H9 (cell line): ENCODE measurements at regions not wholly inside any gene's neighbourhood (a gene's known extent, or its start where the extent isn't known, plus 50 kb on each side); places are given as distances from the start of the nearest gene placed in this dataset.

Source experiments
- DNase-seq: peaks from one replicate; pipeline ENCODE4 v3.0.0-alpha.2; 2017
- H2AFZ ChIP-seq: one replicate; pipeline ENCODE4 v1.6.1; 2013; ENCODE audit warnings: mild to moderate bottlenecking, low read length, control low read depth, moderate library complexity
- H2AK5ac ChIP-seq: 2 replicates; pipeline ENCODE4 v1.6.1; 2013; ENCODE audit warnings: low read length, control low read depth, mixed read lengths; ENCODE audit not compliant: insufficient read length
- H2BK120ac ChIP-seq: one replicate; pipeline ENCODE4 v1.6.1; 2013; ENCODE audit warnings: low read depth, mild to moderate bottlenecking, low read length, control low read depth, inconsistent platforms; ENCODE audit not compliant: poor library complexity, severe bottlenecking
- H2BK12ac ChIP-seq: 2 replicates; pipeline ENCODE4 v1.6.1; 2013; ENCODE audit warnings: low read length, control low read depth, mixed read lengths, low read depth; ENCODE audit not compliant: insufficient read length
- H2BK15ac ChIP-seq: 2 replicates; pipeline ENCODE4 v1.6.1; 2013; ENCODE audit warnings: low read depth, low read length, control low read depth
- H2BK20ac ChIP-seq: one replicate; pipeline ENCODE4 v1.6.1; 2013; ENCODE audit warnings: low read depth, mild to moderate bottlenecking, low read length, control low read depth, inconsistent platforms; ENCODE audit not compliant: poor library complexity, severe bottlenecking
- H2BK5ac ChIP-seq: 2 replicates; pipeline ENCODE4 v1.6.1; 2013; ENCODE audit warnings: low read length, control low read depth, mixed read lengths; ENCODE audit not compliant: insufficient read length
- H3K14ac ChIP-seq: 2 replicates; pipeline ENCODE4 v1.6.1; 2013; ENCODE audit warnings: low read length, control low read depth; ENCODE audit not compliant: insufficient read depth
- H3K18ac ChIP-seq: 2 replicates; pipeline ENCODE4 v1.6.1; 2013; ENCODE audit warnings: low read depth, mild to moderate bottlenecking, mixed read lengths, low read length, control low read depth; ENCODE audit not compliant: insufficient read length
- H3K23ac ChIP-seq: 2 replicates; pipeline ENCODE4 v1.6.1; 2013; ENCODE audit warnings: low read length, control low read depth, mixed read lengths, low read depth; ENCODE audit not compliant: insufficient read length
- H3K23me2 ChIP-seq: 2 replicates; pipeline ENCODE4 v1.6.1; 2013; ENCODE audit warnings: low read depth, mild to moderate bottlenecking, mixed read lengths, low read length, control low read depth; ENCODE audit not compliant: insufficient read length, poor library complexity, severe bottlenecking
- H3K27ac ChIP-seq: 2 replicates; pipeline ENCODE4 v1.5.1; 2013; ENCODE audit warnings: low read length, control low read depth, mixed read lengths, low read depth; ENCODE audit not compliant: insufficient read length
- H3K27me3 ChIP-seq: 2 replicates; pipeline ENCODE4 v1.6.1; 2013; ENCODE audit warnings: low read length, control low read depth, inconsistent platforms; ENCODE audit not compliant: insufficient read depth
- H3K4ac ChIP-seq: 2 replicates; pipeline ENCODE4 v1.6.1; 2013; ENCODE audit warnings: low read depth, mild to moderate bottlenecking, control low read depth, inconsistent platforms, low read length, moderate library complexity
- H3K4me1 ChIP-seq: 2 replicates; pipeline ENCODE4 v1.6.1; 2013; ENCODE audit warnings: low read length, control low read depth, inconsistent platforms; ENCODE audit not compliant: insufficient read depth
- H3K4me2 ChIP-seq: 2 replicates; pipeline ENCODE4 v1.6.1; 2013; ENCODE audit warnings: low read length, control low read depth, mixed read lengths; ENCODE audit not compliant: insufficient read length, insufficient read depth
- H3K56ac ChIP-seq: 2 replicates; pipeline ENCODE4 v1.6.1; 2013; ENCODE audit warnings: low read depth, mild to moderate bottlenecking, mixed read lengths, low read length, control low read depth; ENCODE audit not compliant: insufficient read length
- H3K79me1 ChIP-seq: 2 replicates; pipeline ENCODE4 v1.6.1; 2013; ENCODE audit warnings: low read depth, mild to moderate bottlenecking, moderate library complexity, low read length, control low read depth, inconsistent platforms; ENCODE audit not compliant: insufficient read depth, poor library complexity, severe bottlenecking
- H3K79me2 ChIP-seq: 2 replicates; pipeline ENCODE4 v1.6.1; 2013; ENCODE audit warnings: low read length, control low read depth, inconsistent platforms; ENCODE audit not compliant: insufficient read depth
- H3K9ac ChIP-seq: 2 replicates; pipeline ENCODE4 v1.6.1; 2013; ENCODE audit warnings: low read length, control low read depth, mixed read lengths; ENCODE audit not compliant: insufficient read length; ENCODE audit errors: extremely low read depth
- H3K9me3 ChIP-seq: one replicate; pipeline ENCODE4 v1.6.1; 2013; ENCODE audit warnings: low read depth, low read length, inconsistent platforms; ENCODE audit not compliant: control insufficient read depth
- H3T11ph ChIP-seq: one replicate; pipeline ENCODE4 v1.6.1; 2013; ENCODE audit warnings: mild to moderate bottlenecking, low read length, control low read depth, inconsistent platforms
- H4K20me1 ChIP-seq: one replicate; pipeline ENCODE4 v1.6.1; 2013; ENCODE audit not compliant: control insufficient read depth, insufficient read length, insufficient read depth
- H4K5ac ChIP-seq: 2 replicates; pipeline ENCODE4 v1.6.1; 2013; ENCODE audit warnings: low read depth, mild to moderate bottlenecking, mixed read lengths, low read length, control low read depth; ENCODE audit not compliant: insufficient read length
- H4K8ac ChIP-seq: replicated peaks from 2 replicates; pipeline ENCODE4 v1.6.1; 2013; ENCODE audit warnings: low read length, control low read depth, mixed read lengths, low read depth; ENCODE audit not compliant: insufficient read length
- H4K91ac ChIP-seq: 2 replicates; pipeline ENCODE4 v1.6.1; 2013; ENCODE audit warnings: low read depth, mild to moderate bottlenecking, moderate library complexity, mixed read lengths, low read length, control low read depth; ENCODE audit not compliant: insufficient read length
- H3K27ac Mint-ChIP-seq, 3 experiments: 2 replicates in 2 of 3; 3 replicates in 1 of 3; pipeline ENCODE4 v1.8.0; 2020 to 2021; ENCODE audit warnings: mixed read lengths in 3 of 3, mild to moderate bottlenecking in 1 of 3, moderate library complexity in 1 of 3
- H3K27me3 Mint-ChIP-seq: 2 replicates; pipeline ENCODE4 v1.8.0; 2021; ENCODE audit warnings: low read depth, mild to moderate bottlenecking, moderate library complexity, mixed read lengths
- H3K36me3 Mint-ChIP-seq, 3 experiments: 2 replicates in 2 of 3; 3 replicates in 1 of 3; pipeline ENCODE4 v1.8.0; 2020 to 2021; ENCODE audit warnings: low read depth in 3 of 3, mixed read lengths in 3 of 3; ENCODE audit not compliant: insufficient read depth in 1 of 3
- H3K4me1 Mint-ChIP-seq, 2 experiments: 2 replicates each; pipeline ENCODE4 v1.8.0; 2020; ENCODE audit warnings: mixed read lengths in 2 of 2
- H3K4me3 Mint-ChIP-seq, 2 experiments: 2 replicates in 1 of 2; 3 replicates in 1 of 2; pipeline ENCODE4 v1.8.0; 2020 to 2021; ENCODE audit warnings: mild to moderate bottlenecking in 2 of 2, mixed read lengths in 2 of 2, moderate library complexity in 1 of 2
- H3K9me3 Mint-ChIP-seq, 2 experiments: 2 replicates in 1 of 2; 3 replicates in 1 of 2; pipeline ENCODE4 v1.8.0; 2020; ENCODE audit warnings: mild to moderate bottlenecking in 2 of 2, mixed read lengths in 2 of 2, moderate library complexity in 1 of 2
- WGBS: extraction: QIAGEN DNeasy Blood & Tissue Kit; methylation state at CpG from one replicate; pipeline ENCODE4 v1.1.7; 2013; ENCODE audit warnings: missing lambda C conversion rate, low lambda C conversion rate, mixed read lengths; ENCODE audit not compliant: insufficient read length; ENCODE audit errors: extremely low coverage; 5-methylcytosine and 5-hydroxymethylcytosine counted together
- TF ChIP-seq, protein P1 (sequence below): fragments of 200-600 bp; sonication (generic); conservative IDR thresholded peaks from 3 replicates; pipeline ENCODE4 v1.8.0; 2021; ENCODE audit warnings: antibody characterized with exemption, mild to moderate bottlenecking

- no peak overlapping the region for H3K27ac Mint-ChIP-seq
- H2BK12ac ChIP-seq: no peak overlapping the region
- H3K36me3 Mint-ChIP-seq: no peaks in the 10 kb centered on the region
- no peak for DNase-seq
- H3K79me1 ChIP-seq: no peaks in the 10 kb centered on the region
- H3K27ac ChIP-seq: no peak overlapping the region
- no peak overlapping the region for H3K9ac ChIP-seq
- no peaks in the 10 kb centered on the region for H3K79me2 ChIP-seq
- no peak overlapping the region for H2AFZ ChIP-seq
- no peaks in the 10 kb centered on the region for H3K9me3 Mint-ChIP-seq
- H3K9me3 ChIP-seq: no peaks in the 10 kb centered on the region
- no peaks in the 10 kb centered on the region for H3K4me1 Mint-ChIP-seq
- H3K14ac ChIP-seq: no peak overlapping the region
- H3T11ph ChIP-seq: no peak overlapping the region
- H4K91ac ChIP-seq: no peak overlapping the region
- H3K4me2 ChIP-seq: no peak overlapping the region
- H2AK5ac ChIP-seq: no peak overlapping the region
- WGBS: no CpG with 5 or more reads among the region's 5 CpGs
- no peak overlapping the region for H2BK120ac ChIP-seq
- H2BK15ac ChIP-seq: no peak overlapping the region
- no peak overlapping the region for H4K5ac ChIP-seq
- no peak overlapping the region for H2BK20ac ChIP-seq
- no peaks in the 10 kb centered on the region for H3K23me2 ChIP-seq
- TF ChIP-seq, protein P1, sequence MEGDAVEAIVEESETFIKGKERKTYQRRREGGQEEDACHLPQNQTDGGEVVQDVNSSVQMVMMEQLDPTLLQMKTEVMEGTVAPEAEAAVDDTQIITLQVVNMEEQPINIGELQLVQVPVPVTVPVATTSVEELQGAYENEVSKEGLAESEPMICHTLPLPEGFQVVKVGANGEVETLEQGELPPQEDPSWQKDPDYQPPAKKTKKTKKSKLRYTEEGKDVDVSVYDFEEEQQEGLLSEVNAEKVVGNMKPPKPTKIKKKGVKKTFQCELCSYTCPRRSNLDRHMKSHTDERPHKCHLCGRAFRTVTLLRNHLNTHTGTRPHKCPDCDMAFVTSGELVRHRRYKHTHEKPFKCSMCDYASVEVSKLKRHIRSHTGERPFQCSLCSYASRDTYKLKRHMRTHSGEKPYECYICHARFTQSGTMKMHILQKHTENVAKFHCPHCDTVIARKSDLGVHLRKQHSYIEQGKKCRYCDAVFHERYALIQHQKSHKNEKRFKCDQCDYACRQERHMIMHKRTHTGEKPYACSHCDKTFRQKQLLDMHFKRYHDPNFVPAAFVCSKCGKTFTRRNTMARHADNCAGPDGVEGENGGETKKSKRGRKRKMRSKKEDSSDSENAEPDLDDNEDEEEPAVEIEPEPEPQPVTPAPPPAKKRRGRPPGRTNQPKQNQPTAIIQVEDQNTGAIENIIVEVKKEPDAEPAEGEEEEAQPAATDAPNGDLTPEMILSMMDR: no peak
- H2BK5ac ChIP-seq: no peak overlapping the region
- H3K4me3 Mint-ChIP-seq: no peak overlapping the region
- H3K27me3 Mint-ChIP-seq: peaks cover 1% of the 10 kb centered on the region; the same call in 1 of the 2 replicates
- H4K20me1 ChIP-seq: no peaks in the 10 kb centered on the region
- H3K4ac ChIP-seq: no peak overlapping the region
- no peaks in the 10 kb centered on the region; the same call in 1 of the 2 replicates for H3K4me1 ChIP-seq
- H3K18ac ChIP-seq: no peak overlapping the region
- H3K56ac ChIP-seq: no peak overlapping the region
- H3K27me3 ChIP-seq: no peaks in the 10 kb centered on the region
- H4K8ac ChIP-seq: no peak overlapping the region
- H3K23ac ChIP-seq: no peak overlapping the region
Observed at GRCh38 chr1:65079941-65080340, 68.1 kb upstream of the AK4 start.
